ENCODE measurements at regions not wholly inside any gene's neighbourhood (a gene's known extent, or its start where the extent isn't known, plus 50 kb on each side); places are given as distances from the start of the nearest gene placed in this dataset.

DNA sequence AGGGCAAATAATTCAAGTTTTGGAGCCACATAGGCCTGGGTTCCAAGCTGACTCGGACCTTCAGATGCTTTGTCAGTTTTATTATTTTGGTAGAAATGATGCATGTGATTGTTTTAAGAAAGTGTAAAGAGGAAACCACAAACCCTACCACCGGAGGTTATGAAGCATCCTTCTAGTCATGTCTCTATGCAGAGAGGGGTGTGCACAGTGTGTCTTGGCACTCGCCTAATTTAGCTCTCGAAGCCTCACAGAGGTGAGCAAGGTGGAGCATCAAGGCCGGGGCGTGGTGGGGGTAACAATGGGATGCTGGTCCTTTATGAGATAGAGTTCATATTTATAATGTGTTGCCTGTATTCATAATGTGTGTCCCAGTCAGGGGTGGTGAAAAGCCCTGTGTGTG is 63.7 kb upstream of the SMAD6 start:
- Mint-ChIP-seq H3K27me3 (no peaks in the 10 kb centered on the region), H3K27ac (peak overlapping the region in 3 of 7 donors; percentile 23 to 58 (median 33)), H3K4me3 (peak overlapping the region in 3 of 8 donors; percentile 24 to 46 (median 33)), H3K9me3 (peaks cover 0 to 4% (median 0%) of the 10 kb centered on the region in 8 donors), H3K4me1 (peaks cover 5 to 16% (median 10%) of the 10 kb centered on the region in 4 donors), H3K36me3 (no peaks in the 10 kb centered on the region)
- Histone ChIP-seq H3K9me3 (ENCODE audit: control insufficient read depth in 1 of 2, low read length in 2 of 2) (no peaks in the 10 kb centered on the region), H3K27ac (ENCODE audit: low read depth, low read length) (no peak overlapping the region), H3K27me3 (ENCODE audit: insufficient read depth, low read length) (no peaks in the 10 kb centered on the region), H3K36me3 (ENCODE audit: insufficient read depth, low read length) (no peaks in the 10 kb centered on the region), H3K4me3 (ENCODE audit: low read length in 2 of 2) (no peak overlapping the region), H3K4me1 (ENCODE audit: insufficient read depth, low read length) (peaks cover 11% of the 10 kb centered on the region)
- ChIA-PET POLR2A (ENCODE audit: partially characterized antibody) (interaction anchor here (0.6 to 0.7 kb wide), 2 partner anchors 13 to 113 kb away, joined by 3 to 4 read pairs; no protein-coding TSS in a partner anchor), CTCF (ENCODE audit: partially characterized antibody) (interaction anchor here (0.8 to 1.0 kb wide), 2 partner anchors 19 to 84 kb away, joined by 4 read pairs; no protein-coding TSS in a partner anchor)
- intact Hi-C loops (cut with micrococcal nuclease) = no loop called here
- DNase-seq = peak in 2 of 5 donors; percentile 14 to 26

DNA sequence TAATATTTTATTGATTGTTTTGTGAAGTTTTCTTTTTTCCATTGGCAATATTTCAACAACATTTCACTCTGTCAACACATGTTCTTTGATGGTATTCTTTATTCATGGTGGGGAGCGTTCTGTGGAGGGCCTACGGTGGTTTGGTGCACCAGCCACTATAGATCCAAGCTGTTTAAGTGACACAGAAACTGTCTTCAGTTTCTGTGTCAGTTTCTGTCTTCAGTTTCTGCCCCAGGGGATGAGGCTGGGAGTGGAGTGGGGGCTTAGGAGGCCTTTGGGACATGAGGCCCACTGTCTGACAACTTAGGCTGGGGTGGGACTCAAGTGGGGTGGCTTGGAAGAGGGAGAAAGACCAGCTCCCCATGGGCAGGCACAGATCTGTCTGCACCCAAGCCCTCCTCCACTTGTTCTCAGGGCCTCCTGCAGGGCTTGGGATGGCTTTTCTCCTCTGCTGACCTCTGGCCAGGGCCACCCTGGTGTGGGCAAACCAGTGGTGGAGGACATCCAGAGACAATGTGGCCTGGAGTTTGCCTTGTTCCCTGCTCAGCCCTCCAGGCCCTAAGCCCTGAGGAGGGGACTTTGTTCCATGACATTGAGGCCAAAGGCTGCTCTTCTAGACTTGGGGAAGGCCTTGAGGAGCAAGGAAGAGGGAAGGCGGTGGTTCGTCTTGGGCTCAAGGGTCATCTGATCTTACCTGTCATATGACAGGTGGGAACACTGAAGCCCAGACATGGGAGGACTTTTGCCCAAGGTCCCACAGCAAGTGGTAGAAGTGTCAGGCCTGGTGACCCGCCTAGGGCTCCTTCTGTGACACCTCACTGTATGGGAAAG is 60.3 kb upstream of the SMAD6 start:
- peaks cover 0 to 4% (median 0%) of the 10 kb centered on the region in 8 donors for H3K9me3 Mint-ChIP-seq
- intact Hi-C loops (cut with micrococcal nuclease) = no loop called here

DNA sequence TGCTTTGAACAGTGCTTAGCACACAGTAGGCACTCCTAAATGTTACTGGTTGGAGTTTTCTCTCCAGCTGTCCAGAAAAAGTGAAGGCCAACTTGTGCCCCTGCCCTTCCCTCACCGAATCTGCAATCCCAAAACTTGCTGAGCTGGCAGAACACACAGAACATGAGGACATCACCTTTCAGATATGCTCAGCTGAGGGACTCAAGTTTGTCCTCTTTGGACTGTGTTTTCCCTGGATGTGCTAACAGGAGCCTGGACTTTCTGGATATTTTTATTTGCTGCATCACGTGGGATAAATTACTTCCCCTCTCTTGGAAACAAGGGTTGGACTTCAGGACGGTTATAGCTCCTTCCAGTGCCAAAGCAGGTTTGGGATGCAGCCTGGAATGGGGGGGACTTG is 59.5 kb upstream of the SMAD6 start:
- Histone ChIP-seq H3K4me3 (ENCODE audit: low read length in 2 of 2) (no peak overlapping the region), H3K27me3 (ENCODE audit: insufficient read depth, low read length) (no peaks in the 10 kb centered on the region), H3K4me1 (ENCODE audit: insufficient read depth, low read length) (peaks cover 11% of the 10 kb centered on the region), H3K36me3 (ENCODE audit: insufficient read depth, low read length) (no peaks in the 10 kb centered on the region), H3K27ac (ENCODE audit: low read depth, low read length) (no peak overlapping the region), H3K9me3 (ENCODE audit: control insufficient read depth in 1 of 2, low read length in 2 of 2) (no peaks in the 10 kb centered on the region)
- Mint-ChIP-seq H3K27ac (no peak overlapping the region), H3K4me1 (peaks cover 5 to 11% (median 9%) of the 10 kb centered on the region in 4 donors), H3K9me3 (peaks cover 0 to 4% (median 0%) of the 10 kb centered on the region in 8 donors), H3K36me3 (no peaks in the 10 kb centered on the region), H3K27me3 (no peaks in the 10 kb centered on the region), H3K4me3 (no peak overlapping the region)
- CTCF ChIA-PET (ENCODE audit: partially characterized antibody) = no interaction called here
- DNase-seq = no peak
- intact Hi-C loops (cut with micrococcal nuclease) = no loop called here
- POLR2A ChIA-PET (ENCODE audit: partially characterized antibody) = no interaction called here

More for the DNA sequence above, 60.3 kb upstream of the SMAD6 start:
- H3K4me3 ChIP-seq (ENCODE audit: low read length in 2 of 2) = no peak overlapping the region
- CTCF ChIA-PET (ENCODE audit: partially characterized antibody) = no interaction called here
- H3K27me3 Mint-ChIP-seq = no peaks in the 10 kb centered on the region
- H3K4me1 Mint-ChIP-seq = peaks cover 5 to 16% (median 10%) of the 10 kb centered on the region in 4 donors
- no peaks in the 10 kb centered on the region for H3K27me3 ChIP-seq (ENCODE audit: insufficient read depth, low read length)
- H3K9me3 ChIP-seq (ENCODE audit: control insufficient read depth in 1 of 2, low read length in 2 of 2) = no peaks in the 10 kb centered on the region
- no peak overlapping the region for H3K4me3 Mint-ChIP-seq
- H3K27ac ChIP-seq (ENCODE audit: low read depth, low read length) = no peak overlapping the region
- POLR2A ChIA-PET (ENCODE audit: partially characterized antibody) = no interaction called here
- H3K36me3 ChIP-seq (ENCODE audit: insufficient read depth, low read length) = no peaks in the 10 kb centered on the region
- H3K36me3 Mint-ChIP-seq = no peaks in the 10 kb centered on the region
- H3K27ac Mint-ChIP-seq = no peak overlapping the region
- DNase-seq = no peak
- H3K4me1 ChIP-seq (ENCODE audit: insufficient read depth, low read length) = peaks cover 11% of the 10 kb centered on the region

DNA sequence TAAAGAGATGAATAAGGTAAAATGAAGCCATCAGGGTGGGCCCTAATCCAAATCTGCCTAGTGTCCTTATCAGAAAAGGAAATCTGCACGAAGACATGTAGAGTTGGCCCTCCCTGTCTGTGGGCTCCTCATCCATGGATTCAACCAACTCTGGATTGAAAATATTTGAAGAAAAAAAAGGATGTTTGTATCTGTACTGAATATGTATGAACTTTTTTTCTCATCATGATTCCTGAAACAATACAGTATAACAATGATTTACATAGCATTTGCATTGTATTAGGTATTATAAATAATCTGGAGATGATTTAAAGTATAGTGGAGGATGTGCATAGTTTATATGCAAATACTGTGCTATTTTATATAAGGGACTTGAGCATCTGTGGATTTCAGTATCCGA is 59.0 kb upstream of the SMAD6 start:
- Histone ChIP-seq H3K27ac (ENCODE audit: low read depth, low read length) (no peak overlapping the region), H3K4me3 (ENCODE audit: low read length in 2 of 2) (no peak overlapping the region), H3K9me3 (ENCODE audit: control insufficient read depth in 1 of 2, low read length in 2 of 2) (no peaks in the 10 kb centered on the region), H3K36me3 (ENCODE audit: insufficient read depth, low read length) (no peaks in the 10 kb centered on the region), H3K4me1 (ENCODE audit: insufficient read depth, low read length) (peaks cover 10% of the 10 kb centered on the region), H3K27me3 (ENCODE audit: insufficient read depth, low read length) (no peaks in the 10 kb centered on the region)
- H3K36me3 Mint-ChIP-seq = no peaks in the 10 kb centered on the region
- no peak for DNase-seq
- no peaks in the 10 kb centered on the region for H3K27me3 Mint-ChIP-seq
- H3K27ac Mint-ChIP-seq = no peak overlapping the region
- ChIA-PET POLR2A (ENCODE audit: partially characterized antibody) (no interaction called here), CTCF (ENCODE audit: partially characterized antibody) (no interaction called here)
- no peak overlapping the region for H3K4me3 Mint-ChIP-seq
- intact Hi-C loops (cut with micrococcal nuclease) = no loop called here
- peaks cover 0 to 3% (median 0%) of the 10 kb centered on the region in 8 donors for H3K9me3 Mint-ChIP-seq
- peaks cover 5 to 8% (median 7%) of the 10 kb centered on the region in 4 donors for H3K4me1 Mint-ChIP-seq

DNA sequence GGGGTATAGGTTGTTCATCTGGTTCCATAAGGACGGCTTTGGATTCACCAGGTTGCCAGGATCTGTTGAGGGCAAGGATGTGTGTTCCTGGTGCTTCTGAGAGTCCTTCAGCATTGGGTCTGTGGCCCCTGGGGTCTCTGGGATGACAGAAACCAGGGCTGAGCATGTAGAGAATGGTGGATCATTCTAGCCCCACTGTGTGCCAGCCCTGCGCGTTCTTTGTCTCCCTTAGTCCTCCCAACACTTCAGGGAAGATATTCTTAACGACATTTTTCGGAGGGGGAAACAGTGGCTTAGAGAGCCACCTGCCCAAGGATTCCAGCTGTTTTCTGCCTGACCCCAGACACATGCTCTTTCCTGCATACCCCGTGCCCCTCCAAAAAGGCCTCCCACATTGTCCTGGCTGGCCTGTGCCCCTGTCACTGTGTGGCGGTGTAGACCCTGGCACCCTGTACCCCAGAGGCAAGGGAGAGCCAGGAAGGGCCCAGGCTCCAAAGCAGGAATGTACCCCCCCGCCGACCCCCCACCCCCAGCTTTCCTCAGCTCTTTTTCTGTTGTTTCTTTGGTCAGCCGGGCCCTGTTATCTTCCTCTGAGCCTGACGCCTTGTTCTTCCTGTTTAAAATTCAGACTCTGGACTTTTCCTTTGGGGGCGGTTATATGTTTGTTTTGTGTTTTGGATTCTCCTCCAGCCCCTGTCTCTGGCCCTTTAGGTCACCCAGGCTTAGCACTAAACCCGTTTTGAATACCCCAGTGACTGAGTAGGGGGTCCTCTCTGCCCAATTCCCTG is 57.8 kb upstream of the SMAD6 start:
- no peak overlapping the region for H3K4me3 Mint-ChIP-seq
- no peaks in the 10 kb centered on the region for H3K4me1 Mint-ChIP-seq
- Histone ChIP-seq H3K4me1 (ENCODE audit: insufficient read depth, low read length) (no peaks in the 10 kb centered on the region), H3K9me3 (ENCODE audit: control insufficient read depth in 1 of 2, low read length in 2 of 2) (no peaks in the 10 kb centered on the region), H3K36me3 (ENCODE audit: insufficient read depth, low read length) (no peaks in the 10 kb centered on the region), H3K4me3 (ENCODE audit: low read length in 2 of 2) (no peak overlapping the region), H3K27ac (ENCODE audit: low read depth, low read length) (no peak overlapping the region), H3K27me3 (ENCODE audit: insufficient read depth, low read length) (no peaks in the 10 kb centered on the region)
- H3K36me3 Mint-ChIP-seq = no peaks in the 10 kb centered on the region
- intact Hi-C loops (cut with micrococcal nuclease) = no loop called here
- no peak for DNase-seq
- ChIA-PET CTCF (ENCODE audit: partially characterized antibody) (no interaction called here), POLR2A (ENCODE audit: partially characterized antibody) (no interaction called here)
- H3K9me3 Mint-ChIP-seq = no peaks in the 10 kb centered on the region
- H3K27me3 Mint-ChIP-seq = no peaks in the 10 kb centered on the region
- H3K27ac Mint-ChIP-seq = peak overlapping the region in 1 of 7 donors; percentile 42

DNA sequence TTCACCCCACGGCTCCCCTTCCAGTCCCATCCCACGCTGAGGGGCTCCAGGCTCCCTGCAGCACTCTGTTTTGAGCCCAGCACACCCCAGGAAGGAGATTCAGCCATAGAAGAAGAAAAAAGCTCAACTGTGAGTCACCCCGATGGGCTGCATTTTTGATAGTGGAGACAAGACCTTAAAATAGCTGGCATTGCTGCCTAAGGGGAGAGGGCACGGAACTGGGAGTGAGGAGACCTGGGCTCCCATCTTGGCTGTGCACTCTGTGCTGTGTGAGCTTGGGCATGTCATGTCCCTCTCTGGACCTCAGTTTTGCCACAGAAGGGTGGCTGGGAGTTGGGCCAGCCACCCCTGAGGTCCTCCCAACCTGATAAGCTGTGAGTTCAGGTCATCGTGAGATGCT is 57.2 kb upstream of the SMAD6 start:
- Mint-ChIP-seq H3K9me3 (no peaks in the 10 kb centered on the region), H3K27ac (peak overlapping the region in 1 of 7 donors; percentile 23), H3K36me3 (no peaks in the 10 kb centered on the region), H3K4me1 (no peaks in the 10 kb centered on the region), H3K27me3 (no peaks in the 10 kb centered on the region), H3K4me3 (no peak overlapping the region)
- Histone ChIP-seq H3K27ac (ENCODE audit: low read depth, low read length) (no peak overlapping the region), H3K4me1 (ENCODE audit: insufficient read depth, low read length) (no peaks in the 10 kb centered on the region), H3K9me3 (ENCODE audit: control insufficient read depth in 1 of 2, low read length in 2 of 2) (no peaks in the 10 kb centered on the region), H3K27me3 (ENCODE audit: insufficient read depth, low read length) (no peaks in the 10 kb centered on the region), H3K4me3 (ENCODE audit: low read length in 2 of 2) (no peak overlapping the region), H3K36me3 (ENCODE audit: insufficient read depth, low read length) (no peaks in the 10 kb centered on the region)
- CTCF ChIA-PET (ENCODE audit: partially characterized antibody) = no interaction called here
- POLR2A ChIA-PET (ENCODE audit: partially characterized antibody) = no interaction called here
- intact Hi-C loops (cut with micrococcal nuclease) = no loop called here
- no peak for DNase-seq

DNA sequence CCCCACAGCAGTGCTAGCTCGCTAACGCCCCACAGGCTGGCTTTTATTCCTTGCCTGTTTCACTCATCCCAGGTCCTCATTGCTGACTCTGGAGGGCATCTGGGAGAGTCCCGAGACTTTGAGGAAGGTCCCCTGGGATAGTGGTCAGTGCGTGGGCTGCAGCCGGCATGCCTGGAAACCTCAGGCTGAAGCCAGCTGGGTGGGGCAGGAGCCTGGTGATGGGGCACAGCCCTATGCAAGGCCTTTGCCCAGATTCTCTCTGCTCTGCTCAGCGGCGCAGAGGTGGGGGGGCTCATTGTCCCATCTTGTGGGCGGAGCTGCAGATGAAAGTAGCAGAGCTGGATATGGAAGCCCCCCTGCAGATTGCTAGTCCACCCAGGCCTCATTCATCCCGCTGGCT is 55.7 kb upstream of the SMAD6 start:
- H3K27ac Mint-ChIP-seq = no peak overlapping the region
- Histone ChIP-seq H3K9me3 (ENCODE audit: control insufficient read depth in 1 of 2, low read length in 2 of 2) (no peaks in the 10 kb centered on the region), H3K27me3 (ENCODE audit: insufficient read depth, low read length) (no peaks in the 10 kb centered on the region), H3K4me3 (ENCODE audit: low read length in 2 of 2) (no peak overlapping the region), H3K4me1 (ENCODE audit: insufficient read depth, low read length) (no peaks in the 10 kb centered on the region), H3K27ac (ENCODE audit: low read depth, low read length) (no peak overlapping the region), H3K36me3 (ENCODE audit: insufficient read depth, low read length) (no peaks in the 10 kb centered on the region)
- CTCF ChIA-PET (ENCODE audit: partially characterized antibody) = no interaction called here
- POLR2A ChIA-PET (ENCODE audit: partially characterized antibody) = no interaction called here
- no peak overlapping the region for H3K4me3 Mint-ChIP-seq
- H3K9me3 Mint-ChIP-seq = no peaks in the 10 kb centered on the region
- no peaks in the 10 kb centered on the region for H3K4me1 Mint-ChIP-seq
- intact Hi-C loops (cut with micrococcal nuclease) = no loop called here
- no peaks in the 10 kb centered on the region for H3K36me3 Mint-ChIP-seq
- H3K27me3 Mint-ChIP-seq = no peaks in the 10 kb centered on the region
- no peak for DNase-seq
